HCT116 (cell line): ENCODE measurements at regions not wholly inside any gene's neighbourhood (a gene's known extent, or its start where the extent isn't known, plus 50 kb on each side); places are given as distances from the start of the nearest gene placed in this dataset.

Source experiments
- ATAC-seq: fragments of 200-7000 bp; cut with Tn5 transposase; 2 replicates; pipeline ENCODE4 v1.9.1; 2020; ENCODE audit warnings: mild to moderate bottlenecking, moderate library complexity
- BruUV-seq: library from RNA; stranded (reverse); fragments of 400-500 nt; replicated peaks from 2 replicates; lab custom pipeline; 2021; lab: Mats Ljungman, UMichigan
- CTCF ChIA-PET: fragments of 300-600 bp; sonication (Branson Sonifier 250); formaldehyde crosslinking; loops from one replicate; lab custom pipeline; 2021; ENCODE audit warnings: antibody characterized with exemption; lab: Charles Lee
- POLR2A ChIA-PET: fragments of 300-600, 350-600 bp; sonication (Branson Sonifier 250); formaldehyde crosslinking; loops from one replicate; lab custom pipeline; 2021; ENCODE audit warnings: antibody characterized with exemption; lab: Charles Lee
- RAD21 ChIA-PET, 2 experiments: fragments of 300-600 bp; sonication (Branson Sonifier 250); formaldehyde crosslinking; loops; one replicate each; lab custom pipeline; 2023; ENCODE audit warnings: low total read pairs in 2 of 2; ENCODE audit not compliant: uncharacterized antibody in 2 of 2, unreplicated experiment in 2 of 2, low non-redundant PET in 1 of 2; lab: Charles Lee
- DNase-seq: peaks from one replicate; pipeline ENCODE4 v3.0.0-alpha.2; 2010; ENCODE audit warnings: low read depth, low spot score
- H2AFZ ChIP-seq: fragments of 200-600 bp; shearing (Covaris generic), sonication (generic); 2 replicates; pipeline ENCODE4 v1.6.1; 2017; ENCODE audit warnings: low read depth, mixed run types, mixed read lengths, antibody characterized with exemption, low read length; ENCODE audit not compliant: poor library complexity, severe bottlenecking
- H3K27ac ChIP-seq: 2 replicates; pipeline ENCODE4 v1.5.1; 2012; ENCODE audit warnings: low read depth, low read length
- H3K27me3 ChIP-seq: fragments of 200-600 bp; sonication (generic); 2 replicates; pipeline ENCODE4 v1.6.1; 2016; ENCODE audit warnings: mixed run types, low read length, mixed read lengths; ENCODE audit not compliant: insufficient read depth
- H3K36me3 ChIP-seq, 2 experiments: fragments of 200-500 bp in 1 of 2; fragments of 200-600 bp in 1 of 2; sonication (Bioruptor generic) in 1 of 2; sonication (generic) in 1 of 2; 2 replicates each; pipeline versions ENCODE4 v1.5.1 to v1.6.1; 2014 to 2016; ENCODE audit warnings: low read length in 2 of 2, inconsistent platforms in 1 of 2, mixed read lengths in 1 of 2, mixed run types in 1 of 2; ENCODE audit not compliant: insufficient read depth in 2 of 2, control insufficient read depth in 1 of 2
- H3K4me1 ChIP-seq, 2 experiments: fragments of 200-600 bp in 1 of 2; sonication (generic) in 1 of 2; 2 replicates each; pipeline versions ENCODE4 v1.5.1 to v1.6.1; 2012 to 2017; ENCODE audit warnings: low read length in 2 of 2, inconsistent platforms in 1 of 2, mild to moderate bottlenecking in 1 of 2, mixed read lengths in 1 of 2, mixed run types in 1 of 2, moderate library complexity in 1 of 2; ENCODE audit not compliant: insufficient read depth in 2 of 2, control insufficient read depth in 1 of 2
- H3K4me2 ChIP-seq: fragments of 200-600 bp; sonication (generic); 2 replicates; pipeline ENCODE4 v1.6.1; 2017; ENCODE audit warnings: mixed run types, low read length, mixed read lengths
- H3K4me3 ChIP-seq, 2 experiments: fragments of 200-600 bp in 1 of 2; sonication (generic) in 1 of 2; replicated peaks in 1 of 2; 2 replicates each; pipeline ENCODE4 v1.5.1; 2011 to 2016; ENCODE audit warnings: low read length in 2 of 2, control low read depth in 1 of 2, low read depth in 1 of 2, mild to moderate bottlenecking in 1 of 2, mixed read lengths in 1 of 2, mixed run types in 1 of 2
- H3K79me2 ChIP-seq: fragments of 200-600 bp; sonication (generic); 2 replicates; pipeline ENCODE4 v1.6.1; 2017; ENCODE audit warnings: mild to moderate bottlenecking, mixed run types, low read length, moderate library complexity, mixed read lengths; ENCODE audit not compliant: insufficient read depth
- H3K9ac ChIP-seq: fragments of 200-600 bp; sonication (generic); 2 replicates; pipeline ENCODE4 v1.6.1; 2016; ENCODE audit warnings: low read length, mixed read lengths
- H3K9me2 ChIP-seq: fragments of 200-600 bp; sonication (generic), shearing (Covaris generic); 2 replicates; pipeline ENCODE4 v1.6.1; 2017; ENCODE audit warnings: mixed run types, mild to moderate bottlenecking, moderate library complexity; ENCODE audit not compliant: insufficient read depth
- H3K9me3 ChIP-seq, 2 experiments: fragments of 200-500 bp in 1 of 2; fragments of 200-600 bp in 1 of 2; sonication (Bioruptor generic) in 1 of 2; sonication (generic) in 1 of 2; 2 replicates each; pipeline ENCODE4 v1.6.1; 2014 to 2017; ENCODE audit warnings: low read length in 2 of 2, mixed read lengths in 2 of 2, inconsistent platforms in 1 of 2, low read depth in 1 of 2, mild to moderate bottlenecking in 1 of 2, mixed run types in 1 of 2, moderate library complexity in 1 of 2; ENCODE audit not compliant: control insufficient read depth in 1 of 2, insufficient read depth in 1 of 2
- H4K20me1 ChIP-seq: fragments of 200-600 bp; sonication (generic), shearing (Covaris generic); 2 replicates; pipeline ENCODE4 v1.6.1; 2017; ENCODE audit warnings: mixed run types, mild to moderate bottlenecking, moderate library complexity; ENCODE audit not compliant: insufficient read depth
- CEBPB ChIP-seq: IDR thresholded peaks from 2 replicates; pipeline ENCODE4 v1.6.1; 2012; ENCODE audit warnings: low read depth
- EGR1 ChIP-seq: IDR thresholded peaks from 2 replicates; pipeline ENCODE4 v1.6.1; 2012; ENCODE audit warnings: low read depth
- ELF1 ChIP-seq: IDR thresholded peaks from 2 replicates; pipeline ENCODE4 v1.6.1; 2012; ENCODE audit warnings: low read depth, borderline replicate concordance
- EZH2 ChIP-seq: fragments of 200-600 bp; sonication (generic); IDR thresholded peaks from 2 replicates; pipeline ENCODE4 v1.6.1; 2017; ENCODE audit warnings: antibody characterized with exemption, mixed run types
- EZH2phosphoT487 ChIP-seq: fragments of 200-600 bp; IDR thresholded peaks from 2 replicates; pipeline ENCODE4 v1.6.1; 2018; ENCODE audit warnings: antibody characterized with exemption, borderline replicate concordance
- FOSL1 ChIP-seq: IDR thresholded peaks from 2 replicates; pipeline ENCODE4 v1.6.1; 2012; ENCODE audit warnings: low read depth
- JUND ChIP-seq: IDR thresholded peaks from 2 replicates; pipeline ENCODE4 v1.6.1; 2012
- POLR2A ChIP-seq: IDR thresholded peaks from 2 replicates; pipeline ENCODE4 v1.7.0; 2011; ENCODE audit warnings: borderline replicate concordance; ENCODE audit not compliant: insufficient read depth, insufficient read length; ENCODE audit errors: extremely low read depth
- POLR2AphosphoS5 ChIP-seq: IDR thresholded peaks from 2 replicates; pipeline ENCODE4 v1.6.1; 2011; ENCODE audit warnings: mild to moderate bottlenecking, low read depth, low read length, moderate library complexity
- RAD21 ChIP-seq: IDR thresholded peaks from 2 replicates; pipeline ENCODE4 v1.6.1; 2012; ENCODE audit warnings: low read depth, mild to moderate bottlenecking
- SIN3A ChIP-seq: IDR thresholded peaks from 2 replicates; pipeline ENCODE4 v1.6.1; 2012; ENCODE audit warnings: low read depth
- SRF ChIP-seq: IDR thresholded peaks from 2 replicates; pipeline ENCODE4 v1.6.1; 2012; ENCODE audit warnings: low read depth
- TCF7L2 ChIP-seq: IDR thresholded peaks from 2 replicates; pipeline ENCODE4 v1.7.0; 2011; ENCODE audit warnings: borderline replicate concordance, inconsistent platforms; ENCODE audit not compliant: insufficient read depth, insufficient read length; ENCODE audit errors: extremely low read depth
- YY1 ChIP-seq: IDR thresholded peaks from 2 replicates; pipeline ENCODE4 v1.6.1; 2011; ENCODE audit warnings: low read length, low read depth, moderate library complexity, mild to moderate bottlenecking; ENCODE audit not compliant: insufficient replicate concordance; ENCODE audit errors: extremely low read depth
- ZFX ChIP-seq: fragments of 450-650 bp; IDR thresholded peaks from 2 replicates; pipeline ENCODE4 v1.6.1; 2017
- ZNF274 ChIP-seq: fragments of 200-500 bp; sonication (Bioruptor generic); IDR thresholded peaks from 2 replicates; pipeline ENCODE4 v1.6.1; 2014; ENCODE audit warnings: mild to moderate bottlenecking, low read depth, low read length, inconsistent platforms
- intact Hi-C: fragments of 100-400 bp; cut with micrococcal nuclease; formaldehyde crosslinking; loops from 2 replicates; pipeline ENCODE4 v1.10.0; 2022
- TF ChIP-seq, protein P1 (sequence below): IDR thresholded peaks from 2 replicates; pipeline ENCODE4 v1.6.1; 2012
- TF ChIP-seq, protein P2 (sequence below): IDR thresholded peaks from 2 replicates; pipeline ENCODE4 v1.6.1; 2012
- TF ChIP-seq, protein P3 (sequence below): IDR thresholded peaks from 2 replicates; pipeline ENCODE4 v1.6.1; 2011; ENCODE audit warnings: mild to moderate bottlenecking, low read length, moderate library complexity; ENCODE audit not compliant: insufficient replicate concordance; ENCODE audit errors: extremely low read depth

DNA sequence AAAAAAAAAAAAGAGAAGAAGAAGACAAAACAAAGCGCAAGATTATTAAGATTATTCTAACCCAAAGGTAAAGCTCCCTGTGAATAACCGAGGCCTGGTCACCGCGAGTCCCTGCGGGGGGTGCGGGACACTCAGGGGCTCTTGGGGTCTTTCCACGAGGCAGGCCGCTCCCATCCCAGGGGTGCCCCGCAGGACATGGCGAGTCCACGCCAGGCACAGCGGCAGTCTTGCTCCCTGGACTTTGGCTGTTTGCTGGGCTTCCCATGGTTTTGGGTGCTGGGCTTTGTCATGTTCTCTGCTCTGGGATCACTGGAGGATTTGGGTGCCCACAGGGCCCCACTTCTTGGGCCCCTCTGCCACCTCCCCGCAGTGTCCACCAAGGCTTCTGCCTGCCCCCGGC is 137.4 kb upstream of the TCERG1L start:
- H3K9me3 ChIP-seq, result no peaks in the 10 kb centered on the region
- ChIA-PET POLR2A (no interaction called here), CTCF (no interaction called here), RAD21 (no interaction called here)
- H3K4me1 ChIP-seq, result no peaks in the 10 kb centered on the region
- no peak overlapping the region for H3K4me2 ChIP-seq
- TF ChIP-seq SRF (no peak), CEBPB (no peak), ZNF274 (no peak), RAD21 (no peak), ZFX (no peak), FOSL1 (no peak), YY1 (no peak), ELF1 (no peak), POLR2A (no peak), JUND (no peak), POLR2AphosphoS5 (no peak), EZH2phosphoT487 (no peak), TCF7L2 (no peak), EGR1 (no peak)
- no peaks in the 10 kb centered on the region for H3K9me2 ChIP-seq
- ATAC-seq (no peak), DNase-seq (no peak)
- H3K4me3 ChIP-seq, result no peak overlapping the region
- no peak overlapping the region for H3K27ac ChIP-seq
- H4K20me1 ChIP-seq, result no peaks in the 10 kb centered on the region
- no peaks in the 10 kb centered on the region for H3K36me3 ChIP-seq
- BruUV-seq, result no TSS peak
- no peak overlapping the region for H3K9ac ChIP-seq
- no peaks in the 10 kb centered on the region for H3K79me2 ChIP-seq
- no peaks in the 10 kb centered on the region; the same call in 1 of the 2 replicates for H3K27me3 ChIP-seq
- intact Hi-C loops, result no loop called here
- H2AFZ ChIP-seq, result no peak overlapping the region

DNA sequence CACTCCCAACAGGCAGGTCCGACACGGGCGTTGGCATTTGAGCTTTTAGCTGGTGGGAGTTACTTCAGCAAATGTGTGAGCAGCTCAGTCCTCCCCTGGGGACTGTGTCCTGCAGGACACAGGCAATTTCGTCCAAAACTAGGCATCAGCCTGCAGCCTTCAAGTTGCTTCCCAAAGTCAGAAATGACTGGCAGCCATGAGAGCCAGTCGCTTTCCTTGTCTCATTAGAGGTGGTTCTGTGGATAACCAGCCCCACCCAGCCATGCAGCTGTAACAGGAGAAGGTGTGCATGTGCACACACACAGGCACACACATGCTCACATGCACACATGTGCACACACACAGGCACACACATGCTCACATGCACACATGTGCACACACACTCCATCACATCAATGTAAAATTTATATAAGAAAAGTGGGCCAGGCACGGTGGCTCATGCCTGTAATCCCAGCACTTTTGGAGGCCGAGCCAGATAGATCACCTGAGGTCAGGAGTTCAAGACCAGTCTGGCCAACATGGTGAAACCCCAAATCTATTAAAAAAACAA is 138.8 kb upstream of the TCERG1L start:
- TF ChIP-seq RAD21, result no peak
- no peak for TF ChIP-seq EZH2
- TF ChIP-seq SRF, result no peak
- no peak for TF ChIP-seq ZFX
- TF ChIP-seq SIN3A, result no peak
- TF ChIP-seq, protein P1, sequence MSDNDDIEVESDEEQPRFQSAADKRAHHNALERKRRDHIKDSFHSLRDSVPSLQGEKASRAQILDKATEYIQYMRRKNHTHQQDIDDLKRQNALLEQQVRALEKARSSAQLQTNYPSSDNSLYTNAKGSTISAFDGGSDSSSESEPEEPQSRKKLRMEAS, result no peak
- TF ChIP-seq, protein P2, sequence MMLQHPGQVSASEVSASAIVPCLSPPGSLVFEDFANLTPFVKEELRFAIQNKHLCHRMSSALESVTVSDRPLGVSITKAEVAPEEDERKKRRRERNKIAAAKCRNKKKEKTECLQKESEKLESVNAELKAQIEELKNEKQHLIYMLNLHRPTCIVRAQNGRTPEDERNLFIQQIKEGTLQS, result no peak
- TF ChIP-seq YY1, result no peak
- TF ChIP-seq, protein P3, sequence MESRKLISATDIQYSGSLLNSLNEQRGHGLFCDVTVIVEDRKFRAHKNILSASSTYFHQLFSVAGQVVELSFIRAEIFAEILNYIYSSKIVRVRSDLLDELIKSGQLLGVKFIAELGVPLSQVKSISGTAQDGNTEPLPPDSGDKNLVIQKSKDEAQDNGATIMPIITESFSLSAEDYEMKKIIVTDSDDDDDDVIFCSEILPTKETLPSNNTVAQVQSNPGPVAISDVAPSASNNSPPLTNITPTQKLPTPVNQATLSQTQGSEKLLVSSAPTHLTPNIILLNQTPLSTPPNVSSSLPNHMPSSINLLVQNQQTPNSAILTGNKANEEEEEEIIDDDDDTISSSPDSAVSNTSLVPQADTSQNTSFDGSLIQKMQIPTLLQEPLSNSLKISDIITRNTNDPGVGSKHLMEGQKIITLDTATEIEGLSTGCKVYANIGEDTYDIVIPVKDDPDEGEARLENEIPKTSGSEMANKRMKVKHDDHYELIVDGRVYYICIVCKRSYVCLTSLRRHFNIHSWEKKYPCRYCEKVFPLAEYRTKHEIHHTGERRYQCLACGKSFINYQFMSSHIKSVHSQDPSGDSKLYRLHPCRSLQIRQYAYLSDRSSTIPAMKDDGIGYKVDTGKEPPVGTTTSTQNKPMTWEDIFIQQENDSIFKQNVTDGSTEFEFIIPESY, result no peak
- TF ChIP-seq, all 23 proteins: peak for 0
- H3K27me3 ChIP-seq, result no peaks in the 10 kb centered on the region
- H3K36me3 ChIP-seq, result no peaks in the 10 kb centered on the region
- BruUV-seq, result no TSS peak
- no peak overlapping the region for H3K4me2 ChIP-seq
- CTCF ChIA-PET, result no interaction called here
- intact Hi-C loops, result loop anchor here (10.0 kb wide), 1 partner anchor 425 kb away; no protein-coding TSS in a partner anchor
- DNase-seq, result no peak
- no peaks in the 10 kb centered on the region for H3K79me2 ChIP-seq
- no peaks in the 10 kb centered on the region for H3K9me3 ChIP-seq
- no peaks in the 10 kb centered on the region for H3K4me1 ChIP-seq
- H2AFZ ChIP-seq, result no peak overlapping the region
- no peaks in the 10 kb centered on the region for H3K9me2 ChIP-seq
- H4K20me1 ChIP-seq, result no peaks in the 10 kb centered on the region
- RAD21 ChIA-PET, result no interaction called here
- H3K9ac ChIP-seq, result no peak overlapping the region
- no peak overlapping the region for H3K4me3 ChIP-seq
- no peak overlapping the region for H3K27ac ChIP-seq
- POLR2A ChIA-PET, result no interaction called here
- no peak for ATAC-seq
